ENCODE measurements at regions not wholly inside any gene's neighbourhood (a gene's known extent, or its start where the extent isn't known, plus 50 kb on each side); places are given as distances from the start of the nearest gene placed in this dataset.
A peak's percentile ranks its signal among the peaks of the same experiment; 100 is the strongest.

GRCh38 chr3:36197151-36197550, 183.2 kb upstream of the STAC start:
- no peak for TF ChIP-seq ARNTL (CRISPR knock-in tag; IDR thresholded peaks at IDR 0.05; ENCODE audit: borderline replicate concordance, low read depth)
- no peak for TF ChIP-seq CSRNP3 (CRISPR knock-in tag; IDR thresholded peaks at IDR 0.05)
- no peak for TF ChIP-seq ZC3H10 (CRISPR knock-in tag; IDR thresholded peaks at IDR 0.05)
- TF ChIP-seq GLIS3 (CRISPR knock-in tag; IDR thresholded peaks at IDR 0.05) = no peak
- no peak for TF ChIP-seq BACH2 (CRISPR knock-in tag; IDR thresholded peaks at IDR 0.05; ENCODE audit: borderline replicate concordance)
- no peak for TF ChIP-seq TOX (CRISPR knock-in tag; IDR thresholded peaks at IDR 0.05; ENCODE audit: borderline replicate concordance)
- no peak for TF ChIP-seq ZFP3 (CRISPR knock-in tag; IDR thresholded peaks at IDR 0.05)
- ATAC-seq = no peak

- ATAC-seq = no peak
- TF ChIP-seq ZNF70 (CRISPR knock-in tag; IDR thresholded peaks at IDR 0.05) (no peak), ZNF565 (CRISPR knock-in tag; conservative IDR thresholded peaks at IDR 0.05; ENCODE audit: low read depth) (no peak), ISL1 (CRISPR knock-in tag; IDR thresholded peaks at IDR 0.05) (no peak), TCF4 (CRISPR knock-in tag; IDR thresholded peaks at IDR 0.05; ENCODE audit: borderline replicate concordance) (no peak), ESRRG (CRISPR knock-in tag; IDR thresholded peaks at IDR 0.05) (no peak), TSHZ2 (CRISPR knock-in tag; IDR thresholded peaks at IDR 0.05) (no peak), ZFP3 (CRISPR knock-in tag; IDR thresholded peaks at IDR 0.05) (no peak), PPARA (CRISPR knock-in tag; IDR thresholded peaks at IDR 0.05; ENCODE audit: borderline replicate concordance) (no peak), ZC3H10 (CRISPR knock-in tag; IDR thresholded peaks at IDR 0.05) (no peak), CSDC2 (CRISPR knock-in tag; IDR thresholded peaks at IDR 0.05) (no peak), CREB5 (CRISPR knock-in tag; IDR thresholded peaks at IDR 0.05; ENCODE audit: low read depth) (no peak), POU6F1 (CRISPR knock-in tag; IDR thresholded peaks at IDR 0.05; ENCODE audit: borderline replicate concordance, low read depth) (no peak)
Measured at GRCh38 chr3:36201546-36201945, 178.8 kb upstream of the STAC start.

- TF ChIP-seq ISL1 (CRISPR knock-in tag; IDR thresholded peaks at IDR 0.05) = peak; percentile 76
- no peak for TF ChIP-seq PATZ1 (CRISPR knock-in tag; IDR thresholded peaks at IDR 0.05; ENCODE audit: borderline replicate concordance)
- no peak for TF ChIP-seq POU6F1 (CRISPR knock-in tag; IDR thresholded peaks at IDR 0.05; ENCODE audit: borderline replicate concordance, low read depth)
- peak; percentile 70 for TF ChIP-seq ZC3H10 (CRISPR knock-in tag; IDR thresholded peaks at IDR 0.05)
- no peak; the same call in 2 of the 3 replicates for ATAC-seq
Measured at GRCh38 chr3:36206956-36207580, 173.2 kb upstream of the STAC start.
